ENCODE measurements at regions not wholly inside any gene's neighbourhood (a gene's known extent, or its start where the extent isn't known, plus 50 kb on each side); places are given as distances from the start of the nearest gene placed in this dataset.

DNA sequence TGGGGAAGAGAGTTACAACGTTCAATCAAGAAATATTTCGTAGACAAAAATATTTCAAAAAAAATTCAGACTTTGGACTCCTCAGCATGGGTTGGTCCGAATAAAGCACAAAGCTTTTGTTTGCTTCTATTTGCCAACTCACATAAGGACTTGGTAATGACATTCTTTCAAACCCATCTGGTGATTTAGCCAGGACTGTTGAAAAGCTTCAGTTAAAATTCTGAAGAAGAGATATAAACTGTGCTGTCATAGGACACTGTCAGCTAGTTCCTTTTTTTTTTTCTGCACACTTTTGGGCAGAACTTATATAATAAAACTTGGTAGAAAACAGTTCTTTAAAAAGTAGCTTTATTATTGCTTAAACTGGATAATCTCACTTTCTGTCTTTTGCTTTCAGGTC is 660.8 kb upstream of the SGO1 start:
- H4K91ac ChIP-seq (ENCODE audit: insufficient read length, low read depth, low read length), result no peak overlapping the region
- no peak overlapping the region for H2AFZ ChIP-seq (ENCODE audit: low read length)
- H3T11ph ChIP-seq (ENCODE audit: low read length), result no peak overlapping the region
- H2BK20ac ChIP-seq (ENCODE audit: low read depth, low read length, poor library complexity, severe bottlenecking), result no peak overlapping the region
- H3K18ac ChIP-seq (ENCODE audit: insufficient read length, low read depth, low read length), result no peak overlapping the region
- DNase-seq, result no peak
- no peak overlapping the region for H2BK5ac ChIP-seq (ENCODE audit: insufficient read length, low read length)
- no peak overlapping the region for H2BK12ac ChIP-seq (ENCODE audit: insufficient read length, low read depth, low read length)
- H2BK120ac ChIP-seq (ENCODE audit: low read depth, low read length, poor library complexity, severe bottlenecking), result no peak overlapping the region
- no peak overlapping the region for H3K23ac ChIP-seq (ENCODE audit: insufficient read length, low read depth, low read length)
- Mint-ChIP-seq H3K27ac (no peak overlapping the region), H3K36me3 (ENCODE audit: insufficient read depth in 1 of 3, low read depth in 3 of 3) (no peaks in the 10 kb centered on the region), H3K4me3 (no peak overlapping the region), H3K4me1 (peaks cover 16 to 27% of the 10 kb centered on the region in 2 experiments), H3K9me3 (no peaks in the 10 kb centered on the region), H3K27me3 (ENCODE audit: low read depth) (no peaks in the 10 kb centered on the region)
- no peaks in the 10 kb centered on the region for H3K27me3 ChIP-seq (ENCODE audit: insufficient read depth, low read length)
- no peak overlapping the region for H2BK15ac ChIP-seq (ENCODE audit: low read depth, low read length)
- no peak overlapping the region for H3K14ac ChIP-seq (ENCODE audit: insufficient read depth, low read length)
- H3K4ac ChIP-seq (ENCODE audit: low read depth, low read length), result no peak overlapping the region
- H4K20me1 ChIP-seq (ENCODE audit: control insufficient read depth, insufficient read depth, insufficient read length), result no peaks in the 10 kb centered on the region
- no peaks in the 10 kb centered on the region for H3K23me2 ChIP-seq (ENCODE audit: insufficient read length, low read depth, low read length, poor library complexity, severe bottlenecking)
- no peak overlapping the region for H3K27ac ChIP-seq (ENCODE audit: insufficient read length, low read depth, low read length)
- no peaks in the 10 kb centered on the region for H3K79me1 ChIP-seq (ENCODE audit: insufficient read depth, low read depth, low read length, poor library complexity, severe bottlenecking)
- no peak overlapping the region for H3K9ac ChIP-seq (ENCODE audit: extremely low read depth, insufficient read length, low read length)
- no peak overlapping the region for H4K8ac ChIP-seq (replicated peaks; ENCODE audit: insufficient read length, low read depth, low read length)
- H3K56ac ChIP-seq (ENCODE audit: insufficient read length, low read depth, low read length), result no peak overlapping the region
- H4K5ac ChIP-seq (ENCODE audit: insufficient read length, low read depth, low read length), result no peak overlapping the region
- no peak overlapping the region for H2AK5ac ChIP-seq (ENCODE audit: insufficient read length, low read length)
- TF ChIP-seq, protein P1, sequence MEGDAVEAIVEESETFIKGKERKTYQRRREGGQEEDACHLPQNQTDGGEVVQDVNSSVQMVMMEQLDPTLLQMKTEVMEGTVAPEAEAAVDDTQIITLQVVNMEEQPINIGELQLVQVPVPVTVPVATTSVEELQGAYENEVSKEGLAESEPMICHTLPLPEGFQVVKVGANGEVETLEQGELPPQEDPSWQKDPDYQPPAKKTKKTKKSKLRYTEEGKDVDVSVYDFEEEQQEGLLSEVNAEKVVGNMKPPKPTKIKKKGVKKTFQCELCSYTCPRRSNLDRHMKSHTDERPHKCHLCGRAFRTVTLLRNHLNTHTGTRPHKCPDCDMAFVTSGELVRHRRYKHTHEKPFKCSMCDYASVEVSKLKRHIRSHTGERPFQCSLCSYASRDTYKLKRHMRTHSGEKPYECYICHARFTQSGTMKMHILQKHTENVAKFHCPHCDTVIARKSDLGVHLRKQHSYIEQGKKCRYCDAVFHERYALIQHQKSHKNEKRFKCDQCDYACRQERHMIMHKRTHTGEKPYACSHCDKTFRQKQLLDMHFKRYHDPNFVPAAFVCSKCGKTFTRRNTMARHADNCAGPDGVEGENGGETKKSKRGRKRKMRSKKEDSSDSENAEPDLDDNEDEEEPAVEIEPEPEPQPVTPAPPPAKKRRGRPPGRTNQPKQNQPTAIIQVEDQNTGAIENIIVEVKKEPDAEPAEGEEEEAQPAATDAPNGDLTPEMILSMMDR (conservative IDR thresholded peaks at IDR 0.05), result no peak
- H3K4me1 ChIP-seq (ENCODE audit: insufficient read depth, low read length), result peaks cover 5% of the 10 kb centered on the region; the same call in 1 of the 2 replicates
- no peaks in the 10 kb centered on the region for H3K9me3 ChIP-seq (ENCODE audit: control insufficient read depth, low read depth, low read length)
- no CpG with 5 or more reads among the region's 3 CpGs for WGBS (ENCODE audit: extremely low coverage, insufficient read length, low lambda C conversion rate)
- H3K4me2 ChIP-seq (ENCODE audit: insufficient read depth, insufficient read length, low read length), result no peak overlapping the region
- 0 out of 2 replicates have a peak, but pooled peaks cover 2% of the 10 kb centered on the region for H3K79me2 ChIP-seq (ENCODE audit: insufficient read depth, low read length)

Data from H9 (cell line).